NCI-H2029 (cell line): ENCODE measurements at regions not wholly inside any gene's neighbourhood (a gene's known extent, or its start where the extent isn't known, plus 50 kb on each side); places are given as distances from the start of the nearest gene placed in this dataset.
A peak's percentile ranks its signal among the peaks of the same experiment; 100 is the strongest.
"Not testable (repeated sequence)": the region's sequence is repeated elsewhere in the genome, so short reads cannot be mapped to it uniquely, and the experiment has no call there.

ENCODE experiments used
- DNase-seq: peaks from one replicate; lab custom pipeline; 2025; lab: John Stamatoyannopoulos, UW

DNA sequence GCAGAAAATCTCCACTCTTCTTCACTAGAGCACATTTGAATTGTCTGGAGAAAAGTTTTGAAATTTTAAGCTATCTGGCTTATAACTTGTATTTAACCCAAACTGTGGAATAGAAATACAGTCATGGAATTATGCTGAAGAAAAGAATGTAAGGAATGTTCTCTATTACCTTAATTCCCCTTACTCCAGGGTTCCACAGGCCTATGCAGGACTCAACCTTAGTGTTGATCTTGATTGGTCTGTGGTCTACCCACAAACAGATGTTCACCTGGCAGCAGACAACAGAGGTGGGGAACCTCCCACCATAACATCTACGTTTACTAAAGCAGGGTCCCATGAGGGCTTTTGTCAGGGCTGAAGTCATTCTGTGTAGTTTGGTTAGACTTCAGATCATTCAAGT lies 189.3 kb upstream of the GPRIN3 start:
- no peak for DNase-seq

DNA sequence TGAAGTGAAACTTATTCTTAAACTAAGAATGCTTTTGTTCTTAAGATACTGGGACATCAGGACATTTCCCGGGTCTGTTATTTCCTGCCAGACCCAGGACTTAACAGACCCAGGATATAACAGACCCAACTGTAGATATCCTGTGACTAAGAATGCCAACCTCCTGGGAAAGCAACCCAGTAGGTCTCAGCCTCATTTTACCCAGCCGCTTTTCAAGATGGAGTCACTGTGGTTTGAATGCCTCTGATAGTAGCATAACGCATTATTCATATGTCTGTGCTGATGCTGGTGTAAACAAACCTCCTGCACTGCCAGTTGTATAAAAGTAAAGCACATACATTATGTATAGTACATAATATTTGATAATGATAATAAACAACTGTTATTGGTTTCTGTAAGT lies 185.8 kb upstream of the GPRIN3 start:
- DNase-seq, result no peak

DNA sequence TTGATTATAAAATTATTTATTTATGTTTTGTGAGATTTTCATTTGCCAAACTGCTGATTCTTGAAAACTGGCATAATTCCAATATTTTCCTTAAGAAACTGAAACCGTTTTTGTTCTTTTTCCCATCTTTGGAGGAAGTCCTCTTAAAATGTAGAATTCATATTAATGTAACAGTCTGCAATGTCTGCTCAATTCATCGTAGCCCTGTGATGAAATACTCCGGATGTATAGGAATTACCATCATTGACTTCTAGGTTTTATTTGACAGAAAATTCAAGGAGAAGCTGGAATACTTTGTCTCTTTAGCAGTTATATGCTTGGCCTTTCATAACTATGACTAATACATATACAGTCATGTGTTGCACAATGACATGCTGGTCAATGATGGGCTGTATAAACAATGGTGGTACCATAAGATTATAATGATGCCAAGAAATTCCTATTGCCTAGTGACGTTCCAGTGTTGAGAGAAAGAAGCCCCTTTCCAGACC lies 185.0 kb upstream of the GPRIN3 start:
- DNase-seq, result no peak

DNA sequence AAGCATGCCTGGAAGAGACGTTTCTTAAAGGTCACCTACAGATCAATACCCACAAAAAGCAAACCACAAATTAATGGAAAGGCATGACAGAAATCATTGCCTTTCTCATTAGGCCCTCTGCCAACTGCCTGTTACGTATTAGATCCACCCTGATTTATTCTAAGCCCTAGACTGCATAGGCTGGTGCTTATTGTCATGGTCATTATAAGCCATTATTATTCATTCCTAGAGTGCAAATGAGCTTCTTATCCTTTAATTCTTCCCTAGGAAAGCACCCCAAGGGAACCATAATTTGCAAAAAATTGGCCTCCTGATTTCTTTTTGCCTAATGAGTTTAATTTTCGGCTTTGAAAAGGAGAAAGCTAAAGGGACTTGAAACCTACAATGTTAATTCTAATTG lies 184.2 kb upstream of the GPRIN3 start:
- no peak for DNase-seq

DNA sequence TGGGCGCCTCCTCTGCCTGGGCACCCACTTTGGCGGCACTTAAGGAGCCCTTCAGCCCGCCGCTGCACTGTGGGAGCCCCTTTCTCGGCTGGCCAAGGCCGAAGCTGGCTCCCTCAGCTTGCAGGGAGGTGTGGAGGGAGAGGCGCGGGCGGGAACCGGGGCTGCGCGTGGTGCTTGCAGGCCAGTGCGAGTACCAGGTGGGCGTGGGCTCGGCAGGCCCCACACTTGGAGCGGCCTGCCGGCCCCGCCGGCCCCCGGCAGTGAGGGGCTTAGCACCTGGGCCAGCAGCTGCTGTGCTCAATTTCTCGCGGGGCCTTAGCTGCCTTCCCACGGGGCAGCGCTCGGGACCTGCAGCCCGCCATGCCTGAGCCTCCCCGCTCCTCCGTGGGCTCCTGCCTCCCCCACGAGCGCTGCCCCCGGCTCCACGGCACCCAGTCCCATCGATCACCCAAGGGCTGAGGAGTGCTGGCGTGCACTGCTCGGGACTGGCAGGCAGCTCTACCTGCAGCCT lies 182.4 kb upstream of the GPRIN3 start:
- not testable (repeated sequence) for DNase-seq

DNA sequence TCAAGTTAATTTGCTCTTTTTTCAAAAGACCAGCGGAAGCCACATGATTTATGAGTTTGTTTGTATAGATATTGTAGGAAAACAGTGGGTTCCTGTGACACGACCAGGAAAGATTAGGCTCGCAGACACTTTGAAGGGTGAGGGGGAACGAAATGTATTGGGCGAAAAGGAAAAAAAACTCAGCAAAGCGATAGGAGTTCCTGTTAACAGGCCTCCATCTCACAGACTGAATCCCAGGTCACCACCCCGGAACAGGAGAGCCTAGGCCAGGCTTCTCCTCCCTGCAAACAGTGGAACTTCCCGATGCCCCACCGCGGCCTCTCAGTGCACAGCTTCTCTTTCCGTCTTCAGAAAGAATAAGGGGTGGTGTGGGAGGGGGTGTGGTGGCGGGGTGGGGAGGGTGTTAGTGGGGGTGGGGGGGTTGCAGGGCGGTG lies 181.8 kb upstream of the GPRIN3 start:
- DNase-seq, result no peak

DNA sequence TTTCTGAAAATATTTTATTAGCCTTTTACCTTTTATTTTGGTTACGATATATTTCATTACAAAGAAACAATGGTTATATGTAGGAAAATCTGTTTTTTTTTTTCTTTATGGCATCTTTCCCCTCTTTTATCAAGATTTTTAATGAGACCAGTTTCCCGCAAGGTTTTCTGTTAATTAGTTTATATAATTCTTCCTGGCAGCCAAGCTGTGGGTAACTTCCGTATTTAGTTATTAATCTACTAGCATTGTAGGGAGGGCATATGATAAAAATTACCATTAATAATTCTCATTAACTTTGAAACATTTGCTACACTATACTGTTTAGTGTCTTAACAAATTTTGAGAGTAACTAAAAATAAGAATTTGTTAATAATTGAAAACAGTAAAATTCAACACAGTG lies 181.1 kb upstream of the GPRIN3 start:
- no peak for DNase-seq

DNA sequence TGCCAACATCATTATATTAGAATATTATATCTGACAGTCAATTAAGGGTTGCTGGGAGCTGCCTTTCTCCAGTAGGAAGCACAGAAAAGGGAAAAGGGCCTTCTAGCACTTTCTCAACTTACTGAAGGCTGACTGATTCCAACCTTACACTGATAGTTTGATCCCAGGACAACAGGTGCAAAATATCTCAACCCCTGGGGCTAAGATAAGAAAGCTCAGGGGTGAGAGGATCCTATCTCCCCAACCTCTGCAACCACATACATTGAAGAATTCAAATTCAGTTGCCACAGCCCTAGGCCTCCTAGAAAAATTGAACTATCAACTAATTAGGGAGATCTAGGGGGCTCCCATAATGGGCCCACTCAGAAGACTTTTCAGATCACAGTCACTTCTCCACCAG lies 179.1 kb upstream of the GPRIN3 start:
- DNase-seq, result no peak

DNA sequence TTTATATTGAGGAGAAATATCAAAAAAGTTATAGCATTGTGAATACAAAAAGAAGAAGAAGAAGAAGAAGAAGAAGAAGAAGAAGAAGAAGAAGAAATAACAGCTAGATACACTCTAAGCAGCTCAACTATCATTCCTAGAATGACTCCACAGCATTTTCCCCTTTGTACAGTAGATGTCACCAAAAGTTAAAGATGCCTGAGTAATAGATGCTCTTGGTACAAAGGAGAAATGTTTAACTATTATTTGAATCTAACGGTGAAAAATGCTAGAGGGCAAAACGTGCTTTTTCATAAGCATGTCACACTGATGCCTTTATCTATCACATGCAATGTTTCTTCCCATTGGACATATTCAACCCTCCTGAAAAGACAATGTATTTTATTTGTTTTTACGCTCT lies 178.4 kb upstream of the GPRIN3 start:
- no peak for DNase-seq

DNA sequence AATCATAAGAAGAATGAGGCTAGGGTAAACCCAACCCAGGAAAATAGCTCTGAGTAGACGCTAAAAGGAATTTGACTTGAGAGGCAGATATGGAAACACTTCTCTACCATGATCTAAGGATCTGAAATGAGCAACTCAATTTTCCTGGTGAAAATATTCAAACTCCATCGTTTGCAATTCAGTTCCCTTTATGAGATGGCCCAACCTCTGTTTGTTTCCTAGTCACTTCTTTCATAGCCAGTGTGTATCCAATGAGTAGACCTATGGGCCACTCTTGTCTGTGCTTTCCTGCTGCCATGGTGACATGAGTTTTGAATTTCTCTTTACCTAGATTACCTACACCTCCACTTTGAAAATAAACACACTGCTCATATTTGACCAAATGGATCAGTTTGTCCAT lies 176.2 kb upstream of the GPRIN3 start:
- peak; percentile 5 for DNase-seq

DNA sequence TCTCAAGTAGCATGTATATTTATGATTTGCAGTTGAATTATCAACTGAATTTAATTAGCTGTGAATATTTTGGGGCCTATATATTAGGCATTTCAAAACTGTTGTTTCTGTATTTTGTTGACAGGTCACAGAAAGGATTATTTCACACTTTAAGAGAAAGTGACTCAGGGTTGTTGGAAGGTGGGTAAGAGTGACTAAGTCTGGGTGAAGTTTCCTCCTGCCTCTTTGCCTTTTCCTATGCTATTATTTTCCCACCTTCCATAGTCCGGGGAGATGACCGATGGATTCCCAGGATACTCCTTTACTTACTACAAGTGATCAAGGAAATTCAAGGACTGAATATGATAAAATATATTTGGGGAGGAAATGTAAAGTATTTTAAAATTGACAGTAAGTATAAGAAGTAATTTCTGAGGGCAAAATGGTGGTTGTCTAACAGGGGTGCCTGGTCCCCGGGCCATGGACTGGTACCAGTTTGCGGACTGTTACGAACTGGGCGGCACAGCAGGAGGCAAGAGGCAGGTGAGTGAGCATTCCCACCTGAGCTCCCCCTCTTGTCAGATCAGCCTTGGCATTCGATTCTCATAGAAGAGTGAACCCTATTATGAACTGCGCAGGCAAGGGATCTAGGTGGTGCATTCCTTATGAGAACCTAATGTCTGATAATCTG lies 175.5 kb upstream of the GPRIN3 start:
- DNase-seq, result no peak

DNA sequence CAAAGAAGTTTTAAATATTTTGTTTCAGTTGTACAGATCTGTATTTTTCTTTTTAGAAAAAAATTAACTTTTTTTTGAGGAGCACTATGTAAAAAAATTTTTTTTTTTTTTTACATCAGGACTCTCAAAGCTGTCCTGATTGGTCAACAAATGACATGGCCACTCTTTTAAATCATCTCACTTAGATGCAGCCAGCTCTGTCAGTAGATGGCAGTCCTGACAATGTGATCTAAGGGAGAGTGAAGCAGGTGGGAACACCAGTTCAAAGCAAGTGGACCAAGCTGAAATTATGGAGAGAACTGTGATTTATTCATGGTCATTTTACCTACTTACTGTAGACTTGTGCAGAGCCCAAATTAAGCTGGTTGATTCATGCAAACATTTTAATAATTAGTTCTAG lies 174.7 kb upstream of the GPRIN3 start:
- peak; percentile 28 for DNase-seq

DNA sequence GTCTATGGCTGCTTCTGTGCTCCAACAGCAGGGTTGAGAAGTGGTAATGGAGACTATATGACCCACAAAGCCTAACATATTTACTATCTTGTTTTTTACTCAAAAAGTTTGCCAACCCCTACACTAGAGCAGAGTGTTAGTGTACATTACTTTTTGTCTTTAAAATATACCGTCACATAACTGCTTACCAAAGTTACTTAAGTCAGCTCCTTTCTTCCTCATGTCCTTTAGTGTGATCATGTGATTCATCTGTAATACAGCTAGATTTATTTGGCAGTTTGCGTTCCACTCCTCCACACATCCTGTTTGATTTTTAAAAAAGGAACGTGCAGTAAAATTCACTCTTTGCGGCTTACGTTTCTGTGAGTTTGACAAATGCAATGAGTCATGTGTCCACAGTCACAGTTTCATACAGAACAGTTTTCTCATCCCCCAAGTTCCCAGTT lies 162.4 kb upstream of the GPRIN3 start:
- no peak for DNase-seq

DNA sequence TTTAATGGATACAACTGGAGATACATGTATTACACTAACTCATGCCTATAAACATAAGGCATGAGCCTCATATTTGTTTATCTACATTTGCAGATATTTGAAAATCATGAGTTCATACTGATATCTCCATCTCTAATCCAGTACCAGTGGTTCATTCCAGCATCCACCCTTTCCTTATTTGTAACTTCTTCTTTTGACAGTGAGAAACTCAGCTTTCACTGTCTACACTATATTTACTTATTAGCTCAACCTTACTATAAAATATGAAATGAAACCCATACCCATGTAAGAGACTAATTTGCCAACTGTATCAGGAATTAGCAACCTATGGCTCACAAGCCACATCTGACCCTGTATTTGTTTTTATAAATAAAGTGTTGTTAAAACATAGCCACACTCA lies 161.9 kb upstream of the GPRIN3 start:
- no peak for DNase-seq

DNA sequence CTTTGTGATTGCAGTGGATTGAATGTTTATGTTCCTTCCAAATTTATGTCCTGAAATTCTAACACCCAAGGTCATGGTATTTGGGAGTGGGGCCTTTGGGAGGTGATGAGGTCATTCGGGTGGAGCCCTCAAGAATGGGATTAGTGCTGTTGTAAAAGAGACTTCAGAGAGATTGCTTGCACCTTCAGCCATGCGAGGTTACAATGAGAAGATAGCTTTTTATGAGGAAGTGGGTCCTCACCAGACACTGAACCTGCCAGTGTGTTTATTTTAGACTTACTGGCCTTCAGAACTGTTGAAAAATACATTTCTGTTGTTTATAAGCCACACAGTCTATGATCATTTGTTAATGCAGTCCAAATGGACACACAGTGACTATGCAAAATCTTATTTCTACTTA lies 161.0 kb upstream of the GPRIN3 start:
- DNase-seq, result no peak

DNA sequence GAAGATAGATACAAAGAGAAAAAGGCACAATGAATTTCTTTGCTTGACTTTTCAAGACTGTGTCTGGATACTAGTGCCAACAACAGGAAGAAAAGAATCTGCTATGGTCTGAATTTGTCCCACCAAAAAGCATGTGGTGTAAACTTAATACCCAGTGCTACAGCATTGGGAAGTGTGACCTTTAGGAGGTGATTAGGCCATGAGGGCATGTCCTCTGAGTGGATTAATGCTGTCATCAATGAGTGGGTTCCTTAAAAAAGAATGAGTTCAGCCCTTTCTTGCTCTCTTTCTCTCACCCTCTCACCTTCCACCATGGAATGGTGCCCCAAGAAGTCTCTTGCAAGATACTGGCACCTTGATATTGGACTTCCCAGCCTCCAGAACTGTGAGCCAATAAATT lies 155.7 kb upstream of the GPRIN3 start:
- no peak for DNase-seq

DNA sequence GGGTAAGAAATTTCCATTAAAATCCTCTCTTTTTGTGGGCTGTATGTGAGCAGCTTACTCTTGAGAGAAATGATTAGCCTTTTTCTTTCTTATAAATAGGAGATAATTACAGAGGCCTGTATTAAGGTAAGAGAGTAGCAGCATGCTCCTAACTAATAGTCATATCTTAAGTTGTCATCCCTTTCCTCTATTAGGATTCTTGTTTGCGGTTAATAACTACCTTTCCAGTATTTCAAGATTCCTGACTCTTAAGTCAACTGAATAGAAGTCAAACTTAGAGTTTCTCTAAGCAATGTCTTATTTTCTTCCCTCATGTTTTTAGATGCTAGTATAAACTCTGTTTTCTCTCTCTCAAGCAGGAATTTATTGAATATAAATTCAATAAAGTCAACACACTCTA lies 139.9 kb upstream of the GPRIN3 start:
- no peak for DNase-seq

DNA sequence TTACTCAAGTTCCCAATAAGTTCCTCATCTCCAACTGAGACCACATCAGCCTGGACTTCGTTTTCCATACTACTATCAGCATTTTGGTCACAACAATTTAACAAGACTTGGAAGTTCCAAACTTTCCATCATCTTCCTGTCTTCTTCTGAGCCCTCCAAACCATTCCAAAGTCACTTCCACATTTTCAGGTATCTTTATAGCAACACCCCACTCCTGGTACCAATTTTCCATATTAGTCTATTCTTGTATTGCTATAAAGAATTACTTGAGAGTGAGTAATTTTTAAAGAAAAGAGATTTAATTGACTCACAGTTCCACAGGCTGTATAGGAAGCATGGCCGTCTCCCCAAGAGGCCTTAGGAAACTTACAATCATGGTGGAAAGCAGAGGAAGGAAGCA lies 138.6 kb upstream of the GPRIN3 start:
- DNase-seq, result no peak

DNA sequence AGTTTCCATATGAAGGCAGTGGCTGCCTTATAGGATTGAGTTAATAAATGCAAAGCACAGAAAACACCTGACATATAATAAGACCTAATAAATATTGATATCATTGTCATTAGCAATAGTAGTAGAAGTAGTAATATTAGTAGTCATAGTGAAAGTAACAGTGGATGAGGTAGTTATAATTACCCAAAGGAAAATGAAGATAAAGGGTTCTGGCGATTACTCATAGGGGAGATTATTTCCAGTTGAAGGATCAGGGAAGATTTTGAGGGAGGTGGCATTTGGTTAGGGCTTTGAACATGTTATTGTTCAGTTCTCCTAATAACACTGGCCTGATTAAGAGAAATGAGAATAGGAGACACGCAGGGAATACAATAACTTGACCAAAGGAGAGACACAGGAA lies 131.9 kb upstream of the GPRIN3 start:
- DNase-seq, result no peak

DNA sequence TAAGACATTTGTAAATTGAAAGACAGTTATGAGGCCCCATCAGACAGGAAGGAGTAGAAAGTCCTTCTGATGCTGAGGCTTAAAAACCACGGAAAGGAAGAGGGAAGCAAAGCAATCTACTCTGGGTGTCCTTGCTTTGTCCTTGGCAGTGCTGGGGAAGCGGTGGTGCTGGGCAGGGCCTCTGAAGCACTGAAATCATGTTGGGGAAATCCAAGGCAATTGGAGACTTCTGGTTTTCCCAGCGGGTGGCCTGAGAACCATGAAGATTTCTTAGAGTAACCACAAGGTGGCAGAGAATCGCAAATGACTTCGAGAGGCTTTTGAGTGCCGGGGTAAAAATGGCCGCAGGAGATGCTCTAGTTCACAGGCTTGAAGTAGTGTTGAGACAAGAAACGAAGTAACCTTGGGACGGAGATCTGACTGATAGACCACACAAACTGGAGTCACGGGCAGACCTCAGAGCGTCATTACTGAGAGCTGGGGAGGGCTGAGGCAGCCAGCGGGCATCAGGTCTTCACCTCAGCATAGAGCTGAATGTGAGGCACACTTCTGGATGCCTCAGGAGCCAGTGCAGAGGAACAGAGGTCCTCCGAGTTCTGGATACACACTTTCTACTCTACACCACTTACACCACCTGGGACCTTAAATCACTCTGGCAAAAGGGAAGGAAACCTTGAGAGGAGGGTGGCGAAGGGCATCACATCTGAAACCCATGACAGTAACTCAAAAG lies 130.7 kb upstream of the GPRIN3 start:
- no peak for DNase-seq

DNA sequence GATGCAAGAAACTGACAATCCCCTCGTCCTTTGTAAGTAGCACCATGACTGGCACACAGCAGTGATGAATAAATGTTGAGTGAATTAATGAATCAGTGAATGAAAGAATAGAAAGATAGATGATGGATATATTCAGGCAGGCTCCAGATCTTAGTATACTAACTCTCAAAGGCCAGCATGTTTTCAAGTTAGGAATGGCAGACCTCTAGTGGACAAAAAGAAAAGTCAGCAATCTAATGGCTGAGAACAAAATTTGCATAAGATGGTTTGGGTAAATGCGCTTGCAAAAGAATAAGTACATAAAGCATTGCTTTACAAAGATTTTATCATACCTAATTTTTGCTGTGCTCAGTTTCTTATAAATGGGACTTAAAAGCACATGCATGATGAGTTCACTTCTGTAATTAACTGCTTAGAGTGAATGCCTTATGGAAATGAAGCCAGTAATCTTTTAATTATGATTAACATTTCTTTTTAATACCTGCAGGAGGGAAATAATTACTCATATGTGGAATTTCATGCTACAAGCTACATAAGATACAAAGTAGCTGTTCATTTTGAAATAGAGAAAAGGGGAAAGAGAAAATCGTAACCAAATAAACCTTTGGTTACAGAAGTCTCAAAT lies 126.9 kb upstream of the GPRIN3 start:
- DNase-seq, result peak; percentile 16

DNA sequence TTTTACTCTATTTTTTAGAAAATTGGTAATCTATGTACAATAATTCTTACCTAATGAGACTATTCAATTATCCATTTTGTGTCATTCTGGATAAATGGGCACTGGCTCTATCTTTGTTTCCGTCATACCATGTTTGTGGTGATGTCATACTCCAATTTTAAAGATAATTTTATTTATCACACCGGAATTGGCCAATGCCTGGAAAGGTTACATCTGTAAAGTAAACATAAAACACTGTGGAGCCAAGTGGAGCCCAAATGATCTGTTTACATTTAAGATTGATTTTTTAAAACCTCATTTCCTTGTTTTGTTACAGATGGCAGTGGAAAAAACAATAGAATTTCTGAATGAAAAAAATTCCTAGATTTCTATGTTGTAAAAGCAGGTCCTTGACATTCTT lies 120.2 kb upstream of the GPRIN3 start:
- peak; percentile 90 for DNase-seq

DNA sequence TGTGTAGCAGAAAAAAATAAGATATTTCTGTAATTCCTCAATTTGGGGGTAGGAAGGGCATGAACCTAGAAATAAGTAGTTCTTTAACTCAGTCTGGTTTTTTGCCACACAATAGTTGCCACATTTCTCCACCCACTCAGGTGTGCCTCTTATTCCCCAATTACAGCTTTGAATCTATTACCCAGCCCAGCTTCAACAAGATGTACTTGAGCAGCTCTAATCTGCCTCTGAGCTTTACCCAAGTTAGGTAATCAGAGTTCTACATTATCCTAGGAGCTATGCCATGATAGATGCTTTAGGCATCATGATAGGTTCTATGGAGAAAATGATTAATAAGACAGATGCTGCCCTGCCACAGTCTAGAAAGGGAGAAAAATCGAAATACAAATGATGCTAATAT lies 117.4 kb upstream of the GPRIN3 start:
- DNase-seq, result no peak
